H1 (cell line): ENCODE measurements at regions not wholly inside any gene's neighbourhood (a gene's known extent, or its start where the extent isn't known, plus 50 kb on each side); places are given as distances from the start of the nearest gene placed in this dataset.

ENCODE experiments used
- CTCF ChIA-PET: fragments of 300-600 bp; sonication (Branson Sonifier 250); formaldehyde crosslinking; loops from one replicate; lab custom pipeline; 2021; ENCODE audit not compliant: partially characterized antibody; lab: Charles Lee
- POLR2A ChIA-PET: fragments of 300-600 bp; sonication (Branson Sonifier 250); formaldehyde crosslinking; loops from one replicate; lab custom pipeline; 2021; ENCODE audit warnings: inconsistent platforms; ENCODE audit not compliant: partially characterized antibody; lab: Charles Lee
- DNase-seq, 2 experiments: peaks; one replicate each; pipeline versions ENCODE4 v3.0.0 to v3.0.0-alpha.2; 2010 to 2022; ENCODE audit warnings: low spot score in 2 of 2, low read depth in 1 of 2, mixed read lengths in 1 of 2
- FAIRE-seq: peaks from 2 replicates; lab custom pipeline; 2011; peaks lifted over from hg19 to GRCh38; lab: Jason Lieb, UNC
- H2AFZ ChIP-seq: 2 replicates; pipeline ENCODE4 v1.8.1; 2012; ENCODE audit warnings: low read length, inconsistent platforms
- H2AK5ac ChIP-seq: 2 replicates; pipeline ENCODE4 v1.6.1; 2013; ENCODE audit warnings: low read depth, low read length
- H2BK120ac ChIP-seq: replicated peaks from 2 replicates; pipeline ENCODE3; 2013; ENCODE audit warnings: low read depth, low read length, inconsistent platforms
- H2BK12ac ChIP-seq: 2 replicates; pipeline ENCODE4 v1.6.1; 2013; ENCODE audit warnings: low read depth, low read length
- H2BK15ac ChIP-seq: 2 replicates; pipeline ENCODE4 v1.6.1; 2013; ENCODE audit warnings: low read length
- H2BK20ac ChIP-seq: 2 replicates; pipeline ENCODE4 v1.6.1; 2013; ENCODE audit warnings: low read length
- H2BK5ac ChIP-seq: 2 replicates; pipeline ENCODE4 v1.6.1; 2013; ENCODE audit warnings: low read depth, low read length
- H3K14ac ChIP-seq: 2 replicates; pipeline ENCODE4 v1.6.1; 2013; ENCODE audit warnings: inconsistent platforms; ENCODE audit not compliant: insufficient read length
- H3K18ac ChIP-seq: 2 replicates; pipeline ENCODE4 v1.6.1; 2013; ENCODE audit warnings: low read length; ENCODE audit errors: extremely low read depth
- H3K23ac ChIP-seq: 2 replicates; pipeline ENCODE4 v1.6.1; 2013; ENCODE audit warnings: inconsistent platforms; ENCODE audit not compliant: insufficient read length
- H3K23me2 ChIP-seq: 2 replicates; pipeline ENCODE4 v1.6.1; 2013; ENCODE audit warnings: low read depth, low read length
- H3K27ac ChIP-seq: 2 replicates; pipeline ENCODE4 v1.6.1; 2011; ENCODE audit warnings: low read depth, low read length, inconsistent platforms
- H3K27me3 ChIP-seq, 4 experiments: replicated peaks in 1 of 4; 1 replicate in 1 of 4; 2 replicates in 3 of 4; pipeline versions ENCODE4 v1.6.1 to v1.8.1; 2011 to 2013; ENCODE audit warnings: low read length in 3 of 4, mild to moderate bottlenecking in 3 of 4, inconsistent platforms in 2 of 4, mixed read lengths in 2 of 4, moderate library complexity in 1 of 4; ENCODE audit not compliant: control insufficient read depth in 3 of 4, insufficient read depth in 3 of 4; ENCODE audit errors: extremely low read depth in 1 of 4
- H3K36me3 ChIP-seq, 4 experiments: 2 replicates each; pipeline versions ENCODE4 v1.6.1 to v1.8.1; 2011 to 2013; ENCODE audit warnings: mild to moderate bottlenecking in 4 of 4, low read length in 3 of 4, moderate library complexity in 2 of 4, control low read depth in 1 of 4, inconsistent platforms in 1 of 4; ENCODE audit not compliant: insufficient read depth in 4 of 4, control insufficient read depth in 2 of 4
- H3K4ac ChIP-seq: replicated peaks from 2 replicates; pipeline ENCODE3; 2013; ENCODE audit warnings: low read length, low read depth, mixed read lengths, inconsistent platforms; ENCODE audit not compliant: insufficient read length
- H3K4me1 ChIP-seq, 4 experiments: replicated peaks in 1 of 4; 1 replicate in 1 of 4; 2 replicates in 3 of 4; pipeline versions ENCODE4 v1.6.1 to v1.8.1; 2011 to 2013; ENCODE audit warnings: low read length in 3 of 4, inconsistent platforms in 2 of 4, mixed read lengths in 1 of 4; ENCODE audit not compliant: insufficient read depth in 4 of 4, control insufficient read depth in 3 of 4
- H3K4me2 ChIP-seq, 2 experiments: 2 replicates each; pipeline versions ENCODE4 v1.6.1 to v1.8.1; 2011 to 2013; ENCODE audit warnings: low read depth in 2 of 2, low read length in 2 of 2, control low read depth in 1 of 2, inconsistent platforms in 1 of 2, mild to moderate bottlenecking in 1 of 2; ENCODE audit not compliant: insufficient read depth in 1 of 2
- H3K4me3 ChIP-seq, 4 experiments: fragments of 200-600, 300-600 bp in 1 of 4; sonication (generic), shearing (Covaris generic), sonication (Bioruptor Twin) in 1 of 4; 2 replicates each; pipeline versions ENCODE4 v1.5.1 to v1.8.1; 2011 to 2016; ENCODE audit warnings: low read length in 4 of 4, low read depth in 3 of 4, control low read depth in 2 of 4, inconsistent platforms in 2 of 4, mild to moderate bottlenecking in 2 of 4, mixed read lengths in 1 of 4, moderate library complexity in 1 of 4; ENCODE audit not compliant: insufficient read depth in 2 of 4; ENCODE audit errors: extremely low read depth in 1 of 4
- H3K56ac ChIP-seq: replicated peaks from 2 replicates; pipeline ENCODE3; 2013; ENCODE audit warnings: low read depth, mild to moderate bottlenecking, mixed read lengths, low read length, inconsistent platforms; ENCODE audit not compliant: insufficient read length
- H3K79me1 ChIP-seq: 2 replicates; pipeline ENCODE4 v1.6.1; 2013; ENCODE audit warnings: low read depth, low read length, control low read depth
- H3K79me2 ChIP-seq, 2 experiments: 2 replicates each; pipeline versions ENCODE4 v1.6.1 to v1.8.1; 2012 to 2013; ENCODE audit warnings: low read length in 2 of 2, mild to moderate bottlenecking in 2 of 2, inconsistent platforms in 1 of 2; ENCODE audit not compliant: insufficient read depth in 2 of 2, control insufficient read depth in 1 of 2
- H3K9ac ChIP-seq, 4 experiments: replicated peaks in 1 of 4; 1 replicate in 1 of 4; 2 replicates in 3 of 4; pipeline versions ENCODE4 v1.6.1 to v1.8.1; 2011 to 2013; ENCODE audit warnings: low read depth in 3 of 4, low read length in 3 of 4, control low read depth in 2 of 4, mild to moderate bottlenecking in 2 of 4, moderate library complexity in 2 of 4, inconsistent platforms in 1 of 4; ENCODE audit errors: extremely low read depth in 1 of 4
- H3K9me3 ChIP-seq, 2 experiments: 2 replicates each; pipeline versions ENCODE4 v1.6.1 to v1.8.1; 2012 to 2013; ENCODE audit warnings: mild to moderate bottlenecking in 2 of 2, moderate library complexity in 2 of 2, control low read depth in 1 of 2, inconsistent platforms in 1 of 2, low read depth in 1 of 2, low read length in 1 of 2, mixed read lengths in 1 of 2; ENCODE audit not compliant: insufficient read depth in 2 of 2
- H4K20me1 ChIP-seq, 2 experiments: replicated peaks in 1 of 2; 2 replicates each; pipeline versions ENCODE3 to v1.8.1; 2011 to 2013; ENCODE audit warnings: inconsistent platforms in 2 of 2, low read length in 2 of 2, mild to moderate bottlenecking in 1 of 2; ENCODE audit not compliant: insufficient read depth in 2 of 2, control insufficient read depth in 1 of 2
- H4K5ac ChIP-seq: 2 replicates; pipeline ENCODE4 v1.6.1; 2013; ENCODE audit warnings: low read length, low read depth, mixed read lengths, inconsistent platforms; ENCODE audit not compliant: insufficient read length
- H4K8ac ChIP-seq: 2 replicates; pipeline ENCODE4 v1.8.0; 2013; ENCODE audit warnings: mild to moderate bottlenecking, moderate library complexity, low read length, inconsistent platforms; ENCODE audit not compliant: insufficient read depth; ENCODE audit errors: extremely low read depth
- H4K91ac ChIP-seq: replicated peaks from 2 replicates; pipeline ENCODE3; 2013; ENCODE audit warnings: low read length, mixed read lengths, inconsistent platforms; ENCODE audit not compliant: insufficient read length
- BRCA1 ChIP-seq: IDR thresholded peaks from 2 replicates; pipeline ENCODE4 v1.6.1; 2012; ENCODE audit warnings: low read depth, low read length, improper control_type of control experiment
- KDM4A ChIP-seq: IDR thresholded peaks from one replicate; pipeline ENCODE4 v1.7.1; 2012; ENCODE audit warnings: low read depth, mild to moderate bottlenecking, moderate library complexity, low read length, inconsistent platforms; ENCODE audit not compliant: severe bottlenecking
- POU5F1 ChIP-seq: IDR thresholded peaks from 2 replicates; pipeline ENCODE4 v1.6.1; 2011; ENCODE audit warnings: low read depth, mild to moderate bottlenecking, low read length, moderate library complexity
- RXRA ChIP-seq: IDR thresholded peaks from 2 replicates; pipeline ENCODE4 v1.6.1; 2011; ENCODE audit warnings: low read depth, mild to moderate bottlenecking, low read length, moderate library complexity; ENCODE audit not compliant: insufficient read depth
- SIN3A ChIP-seq, 2 experiments: IDR thresholded peaks in 1 of 2; conservative IDR thresholded peaks in 1 of 2; 2 replicates each; pipeline ENCODE4 v1.6.1; 2011 to 2012; ENCODE audit warnings: low read length in 2 of 2, improper control_type of control experiment in 1 of 2, low read depth in 1 of 2, mild to moderate bottlenecking in 1 of 2
- SUZ12 ChIP-seq: fragments of 200-600 bp; sonication (generic); IDR thresholded peaks from 2 replicates; pipeline ENCODE4 v1.6.1; 2012; ENCODE audit warnings: mild to moderate bottlenecking, inconsistent platforms, low read length, moderate library complexity, mixed read lengths
- ZNF274 ChIP-seq: IDR thresholded peaks from 2 replicates; pipeline ENCODE4 v1.7.0; 2012; ENCODE audit warnings: low read length, borderline replicate concordance; ENCODE audit errors: extremely low read depth

DNA sequence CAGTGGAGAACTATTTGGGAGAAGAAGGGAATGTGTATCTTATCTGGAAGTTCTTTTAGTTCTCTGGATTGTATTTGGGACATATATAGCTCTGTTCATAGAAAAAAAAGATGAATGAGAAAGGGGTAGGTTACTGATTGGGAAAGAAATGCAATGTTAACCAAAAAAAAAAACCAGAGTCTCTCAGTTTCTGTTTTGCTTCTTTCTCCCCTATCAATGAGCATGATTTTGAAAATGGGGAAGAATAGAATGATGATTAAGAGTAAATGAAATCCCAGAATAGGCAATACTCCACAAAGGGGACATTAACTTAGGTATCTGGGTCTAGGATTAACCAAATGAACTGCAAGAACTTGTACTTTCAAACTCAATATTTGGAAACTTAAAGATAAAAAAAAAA, 92.9 kb downstream of the RHOU start:
- Histone ChIP-seq H3K4ac (no peak overlapping the region), H4K8ac (no peak overlapping the region), H3K56ac (no peak overlapping the region), H3K23ac (no peak overlapping the region), H4K20me1 (no peaks in the 10 kb centered on the region), H3K79me1 (no peaks in the 10 kb centered on the region), H3K18ac (no peak overlapping the region), H2BK20ac (no peak overlapping the region), H3K14ac (no peak overlapping the region), H2BK15ac (no peak overlapping the region), H3K27ac (no peak overlapping the region), H4K5ac (no peak overlapping the region), H3K4me2 (no peak overlapping the region), H2BK12ac (no peak overlapping the region), H3K4me3 (no peak overlapping the region), H3K23me2 (no peaks in the 10 kb centered on the region), H3K36me3 (no peaks in the 10 kb centered on the region), H3K27me3 (no peaks in the 10 kb centered on the region), H2BK5ac (no peak overlapping the region), H2AFZ (no peak overlapping the region), H3K79me2 (no peaks in the 10 kb centered on the region), H3K4me1 (peaks cover 0 to 4% (median 1%) of the 10 kb centered on the region in 4 experiments; a peak in 2 of 7 replicates), H2AK5ac (no peak overlapping the region), H2BK120ac (no peak overlapping the region), H3K9ac (no peak overlapping the region), H3K9me3 (no peaks in the 10 kb centered on the region), H4K91ac (no peak overlapping the region)
- POLR2A ChIA-PET, result no interaction called here
- CTCF ChIA-PET, result interaction anchor here (0.7 kb wide), 1 partner anchor 41 kb away, joined by 3 read pairs; no protein-coding TSS in a partner anchor
- no peak for DNase-seq
- no peak for FAIRE-seq
- no peak for TF ChIP-seq BRCA1
- TF ChIP-seq SUZ12, result no peak
- no peak for TF ChIP-seq KDM4A
- no peak for TF ChIP-seq RXRA
- no peak for TF ChIP-seq SIN3A (conservative IDR thresholded peaks at IDR 0.05 in 1 of 2, IDR thresholded peaks at IDR 0.05 in 1 of 2; ENCODE audit: low read depth in 1 of 2, low read length in 2 of 2)
- no peak for TF ChIP-seq ZNF274
- no peak for TF ChIP-seq POU5F1
